ENCODE measurements at regions not wholly inside any gene's neighbourhood (a gene's known extent, or its start where the extent isn't known, plus 50 kb on each side); places are given as distances from the start of the nearest gene placed in this dataset.

DNA sequence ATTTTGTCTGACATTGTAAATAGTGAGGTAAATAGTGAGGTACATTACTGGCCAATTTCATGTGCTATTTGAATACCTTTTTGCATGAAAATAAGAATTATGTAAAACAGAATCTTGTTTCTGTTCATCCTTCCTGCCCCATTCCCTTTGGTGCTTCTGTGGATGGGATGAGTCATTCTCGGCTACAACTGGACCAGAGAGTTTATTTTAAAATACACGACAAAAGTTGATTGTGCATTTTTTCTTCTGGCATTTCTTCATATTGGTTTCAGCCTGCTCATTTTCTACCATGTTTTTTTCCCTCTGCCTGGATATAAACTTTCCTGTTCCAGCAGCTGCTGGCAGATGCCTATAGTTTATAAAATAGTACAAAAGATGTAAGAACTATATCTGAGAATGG is 107.5 kb downstream of the CYSLTR2 start:
- Mint-ChIP-seq H3K27ac (no peak overlapping the region), H3K36me3 (ENCODE audit: low read depth) (no peaks in the 10 kb centered on the region), H3K4me1 (no peaks in the 10 kb centered on the region), H3K9me3 (peaks cover 24% of the 10 kb centered on the region), H3K4me3 (no peak overlapping the region), H3K27me3 (peaks cover 19% of the 10 kb centered on the region)
- CTCF ChIA-PET = no interaction called here
- POLR2A ChIA-PET = no interaction called here
- no peak for DNase-seq

DNA sequence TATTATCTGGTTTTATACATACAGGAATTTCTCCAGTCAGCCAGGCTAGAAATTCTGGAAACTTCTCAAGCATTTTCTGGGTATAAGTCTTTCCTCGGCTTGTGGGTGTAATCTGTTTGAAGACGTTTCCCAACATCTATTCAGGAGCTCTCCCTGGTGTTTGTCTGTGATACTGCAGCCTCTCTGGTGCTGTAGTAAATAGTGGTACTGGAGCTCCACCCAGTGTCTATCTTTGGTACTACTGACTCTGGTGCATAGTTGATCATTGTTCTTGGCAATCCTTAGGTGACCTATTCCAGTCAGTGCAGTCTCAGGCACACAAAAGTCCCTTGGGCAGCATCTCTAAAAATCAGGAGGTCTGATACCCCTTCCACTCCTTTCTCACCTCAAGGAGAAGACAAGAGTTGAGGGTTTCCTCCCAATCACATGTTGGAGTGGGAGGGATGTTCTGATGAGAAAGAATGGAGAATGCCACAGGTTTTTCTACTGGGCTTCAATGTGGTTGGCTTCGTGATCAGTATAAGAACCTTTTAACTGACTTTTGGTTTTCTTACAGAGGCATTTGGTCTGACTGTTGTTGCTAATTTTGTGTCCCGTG is 115.5 kb downstream of the CYSLTR2 start:
- H3K36me3 Mint-ChIP-seq (ENCODE audit: low read depth) = no peaks in the 10 kb centered on the region
- peaks cover 8% of the 10 kb centered on the region for H3K4me1 Mint-ChIP-seq
- peak; percentile 92 for DNase-seq
- ChIA-PET CTCF (interaction anchor here (0.6 to 2.4 kb wide), 39 partner anchors 9 to 731 kb away, joined by 3 to 25 read pairs (median 4); partner anchors contain the start of gene FNDC3A), POLR2A (interaction anchor here (0.5 to 0.6 kb wide), 2 partner anchors 115 to 201 kb away, joined by 3 to 4 read pairs; no protein-coding TSS in a partner anchor)
- no peak overlapping the region for H3K4me3 Mint-ChIP-seq
- no peak overlapping the region for H3K27ac Mint-ChIP-seq
- peaks cover 41% of the 10 kb centered on the region for H3K27me3 Mint-ChIP-seq
- peaks cover 21% of the 10 kb centered on the region for H3K9me3 Mint-ChIP-seq

DNA sequence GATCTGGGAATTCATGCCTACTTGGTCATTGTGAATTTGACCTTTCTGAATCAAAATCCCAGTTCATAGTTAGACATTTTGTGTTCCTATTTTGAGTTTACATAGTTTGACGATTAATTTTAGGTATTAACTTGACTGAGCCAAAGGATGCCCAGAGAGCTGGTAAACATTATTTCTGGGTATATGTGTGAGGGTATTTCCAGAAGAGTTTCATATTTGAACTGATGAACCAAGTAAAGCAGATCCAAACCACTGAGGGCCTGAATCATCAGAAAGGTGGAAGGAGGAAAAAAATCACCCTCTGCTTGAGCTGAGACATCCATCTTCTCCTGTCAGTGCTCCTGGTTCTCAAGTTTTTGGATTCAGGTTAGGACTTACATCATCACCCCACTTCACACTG is 116.6 kb downstream of the CYSLTR2 start:
- peaks cover 34% of the 10 kb centered on the region for H3K27me3 Mint-ChIP-seq
- no peak overlapping the region for H3K27ac Mint-ChIP-seq
- ChIA-PET POLR2A (no interaction called here), CTCF (interaction anchor here (1.0 to 2.4 kb wide), 5 partner anchors 13 to 603 kb away, joined by 3 to 25 read pairs (median 4); no protein-coding TSS in a partner anchor)
- no peak overlapping the region for H3K4me3 Mint-ChIP-seq
- peaks cover 8% of the 10 kb centered on the region for H3K4me1 Mint-ChIP-seq
- no peaks in the 10 kb centered on the region for H3K36me3 Mint-ChIP-seq (ENCODE audit: low read depth)
- H3K9me3 Mint-ChIP-seq = peaks cover 11% of the 10 kb centered on the region
- DNase-seq = no peak

DNA sequence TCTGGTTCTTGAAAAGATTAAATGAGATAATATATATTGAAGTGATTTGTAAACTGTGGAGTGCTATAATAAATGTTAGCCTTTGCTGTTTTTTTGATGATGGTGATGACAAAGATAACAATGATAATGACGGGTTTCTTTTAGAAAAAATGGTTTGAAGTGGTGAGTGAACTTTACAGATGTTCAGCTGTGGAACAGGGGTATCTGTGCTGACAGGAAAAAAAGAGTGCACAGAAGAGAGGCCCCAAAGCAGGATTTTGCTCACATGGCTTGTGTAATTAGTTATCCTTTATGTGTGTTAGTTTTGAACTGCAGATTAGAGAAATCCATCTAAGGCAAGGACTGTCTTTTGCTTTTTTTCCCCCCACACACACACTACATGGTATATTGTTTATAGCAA is 119.2 kb downstream of the CYSLTR2 start:
- no peak for DNase-seq
- ChIA-PET POLR2A (no interaction called here), CTCF (interaction anchor here (0.9 to 1.7 kb wide), 2 partner anchors 10 to 177 kb away, joined by 3 to 4 read pairs; no protein-coding TSS in a partner anchor)
- no peak overlapping the region for H3K4me3 Mint-ChIP-seq
- no peak overlapping the region for H3K27ac Mint-ChIP-seq
- H3K4me1 Mint-ChIP-seq = peaks cover 8% of the 10 kb centered on the region
- no peaks in the 10 kb centered on the region for H3K36me3 Mint-ChIP-seq (ENCODE audit: low read depth)
- peaks cover 31% of the 10 kb centered on the region for H3K27me3 Mint-ChIP-seq
- H3K9me3 Mint-ChIP-seq = no peaks in the 10 kb centered on the region

GRCh38 chr13:48773531-48774275 is 120.0 kb downstream of the CYSLTR2 start:
- ChIA-PET POLR2A (no interaction called here), CTCF (interaction anchor here (0.9 to 1.7 kb wide), 2 partner anchors 10 to 178 kb away, joined by 3 to 4 read pairs; no protein-coding TSS in a partner anchor)
- Mint-ChIP-seq H3K36me3 (ENCODE audit: low read depth) (no peaks in the 10 kb centered on the region), H3K4me1 (peaks cover 7% of the 10 kb centered on the region), H3K4me3 (no peak overlapping the region), H3K9me3 (no peaks in the 10 kb centered on the region), H3K27ac (no peak overlapping the region), H3K27me3 (peaks cover 28% of the 10 kb centered on the region)
- DNase-seq = no peak

DNA sequence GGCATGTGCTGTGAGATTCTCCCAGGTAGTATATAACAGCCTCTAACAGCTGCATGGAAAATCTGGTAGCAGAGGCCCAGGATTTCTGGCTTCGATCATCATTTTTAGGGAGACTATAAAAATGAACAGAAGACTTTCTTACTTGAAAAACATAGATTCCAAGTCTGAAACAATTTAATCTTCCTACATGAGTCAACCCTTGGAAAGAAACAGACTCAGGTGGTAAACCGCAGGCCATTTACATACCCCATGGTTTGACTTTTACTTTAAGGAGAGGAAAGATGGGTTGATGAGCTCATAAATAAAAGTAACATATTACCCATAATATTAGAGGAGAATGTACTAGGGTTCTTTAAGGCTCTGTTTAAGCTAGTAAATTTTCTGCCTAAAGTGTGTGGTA is 121.6 kb downstream of the CYSLTR2 start:
- DNase-seq = no peak
- H3K27me3 Mint-ChIP-seq = peaks cover 31% of the 10 kb centered on the region
- peaks cover 7% of the 10 kb centered on the region for H3K9me3 Mint-ChIP-seq
- ChIA-PET POLR2A (no interaction called here), CTCF (no interaction called here)
- no peak overlapping the region for H3K27ac Mint-ChIP-seq
- H3K4me3 Mint-ChIP-seq = no peak overlapping the region
- no peaks in the 10 kb centered on the region for H3K36me3 Mint-ChIP-seq (ENCODE audit: low read depth)
- H3K4me1 Mint-ChIP-seq = no peaks in the 10 kb centered on the region

DNA sequence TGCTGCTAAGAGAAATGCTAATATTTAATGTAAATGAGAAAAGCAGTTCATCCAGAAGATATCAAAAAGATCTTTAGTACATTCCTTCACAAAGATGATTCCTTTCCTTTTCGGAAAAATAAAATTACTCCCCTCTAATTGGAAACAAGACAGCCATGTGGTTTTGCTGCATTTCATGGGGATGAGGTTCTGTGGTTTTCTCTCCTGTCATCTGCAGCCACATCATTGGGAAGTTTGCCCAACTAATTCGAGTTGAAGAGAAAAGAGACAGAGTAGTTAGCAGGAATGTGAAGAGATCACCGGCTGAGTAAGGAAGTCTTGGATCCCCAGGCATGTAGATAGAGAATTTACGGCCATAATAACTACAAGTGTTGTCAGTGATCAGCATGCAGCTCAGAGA is 122.1 kb downstream of the CYSLTR2 start:
- H3K27me3 Mint-ChIP-seq = peaks cover 31% of the 10 kb centered on the region
- no peak overlapping the region for H3K27ac Mint-ChIP-seq
- no peaks in the 10 kb centered on the region for H3K36me3 Mint-ChIP-seq (ENCODE audit: low read depth)
- ChIA-PET POLR2A (no interaction called here), CTCF (no interaction called here)
- no peak for DNase-seq
- H3K9me3 Mint-ChIP-seq = peaks cover 10% of the 10 kb centered on the region
- H3K4me3 Mint-ChIP-seq = no peak overlapping the region
- H3K4me1 Mint-ChIP-seq = no peaks in the 10 kb centered on the region

DNA sequence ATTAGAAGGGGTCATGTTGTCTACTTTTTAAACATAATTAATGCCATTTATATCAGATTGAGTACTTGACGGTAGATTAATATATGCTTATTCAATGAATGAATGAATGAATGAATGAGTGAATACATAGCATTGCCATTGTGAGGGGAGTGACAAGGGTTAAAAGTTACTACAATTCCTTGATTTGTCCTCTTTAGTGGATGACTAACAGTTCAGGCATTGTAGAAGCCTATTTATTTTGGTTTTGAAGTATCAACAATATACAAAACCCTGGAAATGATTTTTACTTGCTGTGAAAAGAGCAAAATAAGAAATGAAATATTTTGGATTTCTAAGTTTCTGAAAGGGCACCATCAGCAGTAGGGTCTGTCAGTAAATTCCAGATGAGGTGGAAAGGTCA is 122.7 kb downstream of the CYSLTR2 start:
- H3K27me3 Mint-ChIP-seq = peaks cover 33% of the 10 kb centered on the region
- H3K9me3 Mint-ChIP-seq = peaks cover 12% of the 10 kb centered on the region
- no peak overlapping the region for H3K27ac Mint-ChIP-seq
- no peaks in the 10 kb centered on the region for H3K4me1 Mint-ChIP-seq
- DNase-seq = no peak
- ChIA-PET POLR2A (no interaction called here), CTCF (no interaction called here)
- no peaks in the 10 kb centered on the region for H3K36me3 Mint-ChIP-seq (ENCODE audit: low read depth)
- no peak overlapping the region for H3K4me3 Mint-ChIP-seq

DNA sequence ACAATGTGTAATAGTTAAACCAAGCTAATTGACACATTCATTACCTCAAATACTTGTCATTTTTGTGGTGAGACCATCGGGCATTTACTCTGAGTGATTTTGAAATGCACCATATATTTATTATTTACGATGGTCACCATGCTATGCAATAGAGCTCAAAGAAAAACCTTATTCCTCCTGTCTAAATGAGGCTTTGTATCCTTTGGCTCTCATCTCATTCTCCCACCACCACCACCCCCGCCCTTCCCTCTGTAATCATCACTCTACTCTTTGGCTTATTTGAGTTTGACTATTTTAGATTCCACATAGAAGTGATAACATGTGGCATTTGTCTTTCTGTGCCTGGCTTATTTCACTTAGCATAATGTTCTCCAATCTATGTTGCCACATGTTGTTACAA is 124.9 kb downstream of the CYSLTR2 start:
- no peak for DNase-seq
- Mint-ChIP-seq H3K4me1 (no peaks in the 10 kb centered on the region), H3K27me3 (peaks cover 30% of the 10 kb centered on the region), H3K9me3 (peaks cover 17% of the 10 kb centered on the region), H3K27ac (no peak overlapping the region), H3K36me3 (ENCODE audit: low read depth) (no peaks in the 10 kb centered on the region), H3K4me3 (no peak overlapping the region)
- POLR2A ChIA-PET = no interaction called here
- CTCF ChIA-PET = interaction anchor here (1.4 kb wide), 1 partner anchor 10 kb away, joined by 4 read pairs; no protein-coding TSS in a partner anchor

DNA sequence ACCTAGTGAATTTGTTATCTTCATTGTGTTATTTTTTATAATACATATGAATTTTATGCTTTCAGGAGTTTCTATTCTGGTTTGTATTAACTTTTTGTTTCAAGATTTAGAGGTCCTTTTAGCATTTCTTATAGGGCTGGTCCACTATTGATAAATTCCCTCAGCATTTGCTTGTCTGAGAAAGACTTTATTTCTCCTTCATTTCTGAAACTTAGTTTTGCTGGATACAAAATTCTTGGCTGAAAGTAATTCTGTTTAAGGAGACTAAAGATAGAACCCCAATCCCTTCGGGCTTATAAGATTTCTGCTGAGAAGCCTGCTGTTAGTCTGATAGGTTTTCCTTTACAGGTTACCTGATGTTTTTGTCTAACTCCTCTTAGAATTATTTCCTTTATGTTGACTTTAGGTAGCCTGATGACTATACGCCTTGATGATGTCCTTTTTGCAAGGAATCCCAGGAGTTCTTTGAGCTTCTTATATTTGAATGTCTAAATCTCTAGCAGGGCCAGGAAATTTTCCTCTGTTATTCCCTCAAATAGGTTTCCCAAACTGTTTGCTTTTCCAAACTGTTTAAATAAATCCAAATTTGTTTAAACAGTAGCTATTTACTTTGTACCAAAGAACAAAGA is 127.1 kb downstream of the CYSLTR2 start:
- Mint-ChIP-seq H3K36me3 (ENCODE audit: low read depth) (no peaks in the 10 kb centered on the region), H3K4me1 (no peaks in the 10 kb centered on the region), H3K9me3 (peaks cover 17% of the 10 kb centered on the region), H3K27me3 (peaks cover 24% of the 10 kb centered on the region), H3K27ac (no peak overlapping the region), H3K4me3 (no peak overlapping the region)
- DNase-seq = no peak
- CTCF ChIA-PET = interaction anchor here (0.8 kb wide), 1 partner anchor 11 kb away, joined by 3 read pairs; no protein-coding TSS in a partner anchor
- POLR2A ChIA-PET = no interaction called here

GRCh38 chr13:48782429-48782840 is 128.7 kb downstream of the CYSLTR2 start:
- no peak for DNase-seq
- Mint-ChIP-seq H3K27me3 (peaks cover 17% of the 10 kb centered on the region), H3K36me3 (ENCODE audit: low read depth) (no peaks in the 10 kb centered on the region), H3K4me3 (no peak overlapping the region), H3K27ac (no peak overlapping the region), H3K4me1 (no peaks in the 10 kb centered on the region), H3K9me3 (peaks cover 17% of the 10 kb centered on the region)
- ChIA-PET CTCF (interaction anchor here (0.6 kb wide), 1 partner anchor 467 kb away, joined by 3 read pairs; no protein-coding TSS in a partner anchor), POLR2A (no interaction called here)

- H3K36me3 Mint-ChIP-seq (ENCODE audit: low read depth) = no peaks in the 10 kb centered on the region
- CTCF ChIA-PET = interaction anchor here (1.2 to 1.5 kb wide), 2 partner anchors 13 to 14 kb away, joined by 3 to 4 read pairs; no protein-coding TSS in a partner anchor
Observed at GRCh38 chr13:48783181-48783630, 129.5 kb downstream of the CYSLTR2 start.

DNA sequence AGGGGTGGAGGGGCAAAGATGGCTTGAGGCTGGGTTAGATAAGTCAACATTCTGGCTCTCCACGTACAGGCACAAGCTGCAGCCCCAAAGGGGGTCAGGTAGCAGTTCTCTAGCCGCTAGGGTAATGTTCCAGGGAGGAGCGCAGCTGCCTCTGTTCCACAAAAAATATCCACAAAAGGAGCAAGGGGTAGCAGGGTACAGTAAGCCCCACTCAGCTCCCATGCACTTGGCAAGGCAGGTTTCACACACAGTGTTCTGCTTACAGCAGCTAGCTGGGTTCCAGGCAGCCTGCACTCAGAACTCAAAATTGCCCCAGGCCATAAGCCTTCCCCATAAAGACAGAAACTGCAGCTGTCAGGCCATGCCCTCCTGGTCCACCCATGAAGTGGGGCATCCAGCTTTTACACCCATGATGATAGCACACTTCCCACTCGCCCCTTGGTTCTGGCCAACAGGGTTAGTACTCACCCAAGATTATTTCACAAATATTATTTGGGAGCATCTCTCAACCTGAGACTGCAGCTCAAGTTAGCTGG is 130.0 kb downstream of the CYSLTR2 start:
- Mint-ChIP-seq H3K27ac (no peak overlapping the region), H3K4me1 (no peaks in the 10 kb centered on the region), H3K4me3 (no peak overlapping the region), H3K27me3 (peaks cover 9% of the 10 kb centered on the region), H3K9me3 (peaks cover 17% of the 10 kb centered on the region), H3K36me3 (ENCODE audit: low read depth) (no peaks in the 10 kb centered on the region)
- no peak for DNase-seq
- POLR2A ChIA-PET = no interaction called here
- CTCF ChIA-PET = interaction anchor here (1.2 to 1.5 kb wide), 2 partner anchors 14 to 15 kb away, joined by 3 to 4 read pairs; no protein-coding TSS in a partner anchor

More at GRCh38 chr13:48783181-48783630, 129.5 kb downstream of the CYSLTR2 start:
- H3K4me1 Mint-ChIP-seq = no peaks in the 10 kb centered on the region
- peaks cover 12% of the 10 kb centered on the region for H3K27me3 Mint-ChIP-seq
- no peak overlapping the region for H3K4me3 Mint-ChIP-seq
- no peak overlapping the region for H3K27ac Mint-ChIP-seq
- POLR2A ChIA-PET = no interaction called here
- peaks cover 17% of the 10 kb centered on the region for H3K9me3 Mint-ChIP-seq
- DNase-seq = no peak

Measured in activated CD4-positive, alpha-beta T cell treated with anti-CD3 and anti-CD28 coated beads, Interleukin-2, amount 10 ng/mL, durations not matched to agents 7 days and 5 days (primary cell).